ENCODE measurements at regions not wholly inside any gene's neighbourhood (a gene's known extent, or its start where the extent isn't known, plus 50 kb on each side); places are given as distances from the start of the nearest gene placed in this dataset.

- CTCF ChIA-PET, result no interaction called here
- POLR2A ChIA-PET, result no interaction called here
- no peaks in the 10 kb centered on the region for H3K4me1 ChIP-seq
Observed at GRCh38 chr4:33104273-33104672, 2384.1 kb downstream of the PCDH7 start.

GRCh38 chr4:33107814-33108213 lies 2387.6 kb downstream of the PCDH7 start:
- H3K27ac ChIP-seq, result no peak overlapping the region
- ATAC-seq (no peak), DNase-seq (ENCODE audit: low read depth in 1 of 2, low spot score in 1 of 2) (no peak), FAIRE-seq (no peak)
- CTCF ChIA-PET, result no interaction called here
- POLR2A ChIA-PET, result no interaction called here
- 28% methylated on average over 2 of the region's 2 CpGs for WGBS (ENCODE audit: missing lambda C conversion rate)
- no peak for TF ChIP-seq USF2 (IDR thresholded peaks at IDR 0.05)
- TF ChIP-seq NR3C1 (IDR thresholded peaks at IDR 0.05), result no peak
- no peak for TF ChIP-seq KDM5A (IDR thresholded peaks at IDR 0.05)
- TF ChIP-seq RCOR1 (IDR thresholded peaks at IDR 0.05; ENCODE audit: low read depth, low read length), result no peak
- no peak for TF ChIP-seq MAZ (IDR thresholded peaks at IDR 0.05; ENCODE audit: borderline replicate concordance, low read depth, low read length)
- TF ChIP-seq CEBPB (IDR thresholded peaks at IDR 0.05), result no peak
- TF ChIP-seq HOXB5 (CRISPR knock-in tag; IDR thresholded peaks at IDR 0.05), result no peak
- no peak for TF ChIP-seq FOSL2 (IDR thresholded peaks at IDR 0.05)
- TF ChIP-seq FOSL2 (CRISPR knock-in tag; IDR thresholded peaks at IDR 0.05), result no peak
- TF ChIP-seq HDAC2 (IDR thresholded peaks at IDR 0.05), result no peak
- no peak for TF ChIP-seq HEYL (CRISPR knock-in tag; IDR thresholded peaks at IDR 0.05)
- TF ChIP-seq FOXS1 (CRISPR knock-in tag; IDR thresholded peaks at IDR 0.05), result no peak
- no peak for TF ChIP-seq HOXB13 (CRISPR knock-in tag; IDR thresholded peaks at IDR 0.05; ENCODE audit: low read depth)
- TF ChIP-seq BCL3 (IDR thresholded peaks at IDR 0.05), result no peak
- TF ChIP-seq E2F6 (IDR thresholded peaks at IDR 0.05; ENCODE audit: borderline replicate concordance, low read depth), result no peak
- no peak for TF ChIP-seq MYC (IDR thresholded peaks at IDR 0.05; ENCODE audit: borderline replicate concordance, low read length)
- no peaks in the 10 kb centered on the region for H3K4me1 ChIP-seq
- no peak overlapping the region for H3K4me3 ChIP-seq
- no peaks in the 10 kb centered on the region for H3K9me3 ChIP-seq
- no peak overlapping the region for H3K4me2 ChIP-seq

More at GRCh38 chr4:33104273-33104672, 2384.1 kb downstream of the PCDH7 start:
- ATAC-seq, result no peak
- no peak overlapping the region for H3K4me3 ChIP-seq
- TF ChIP-seq POLR2A (IDR thresholded peaks at IDR 0.05; ENCODE audit: low read length), result no peak
- TF ChIP-seq PBX3 (IDR thresholded peaks at IDR 0.05), result no peak
- no peak for TF ChIP-seq CHD2 (IDR thresholded peaks at IDR 0.05; ENCODE audit: low read length, partially characterized antibody)
- no peak for TF ChIP-seq HDAC2 (IDR thresholded peaks at IDR 0.05)
- TF ChIP-seq HOXB13 (CRISPR knock-in tag; IDR thresholded peaks at IDR 0.05; ENCODE audit: low read depth), result no peak
- no peak overlapping the region for H3K4me2 ChIP-seq
- H3K27ac ChIP-seq, result no peak overlapping the region
- no peaks in the 10 kb centered on the region for H3K9me3 ChIP-seq
- no peak for FAIRE-seq
- WGBS (ENCODE audit: missing lambda C conversion rate), result 13% methylated on average over 3 of the region's 3 CpGs
- no peak for DNase-seq (ENCODE audit: low read depth in 1 of 2, low spot score in 1 of 2)

GRCh38 chr4:33111117-33111516 lies 2390.9 kb downstream of the PCDH7 start:
- H3K4me1 ChIP-seq, result no peaks in the 10 kb centered on the region
- no peak for FAIRE-seq
- TF ChIP-seq TP53 (CRISPR knock-in tag; IDR thresholded peaks at IDR 0.05) (no peak), RCOR1 (IDR thresholded peaks at IDR 0.05; ENCODE audit: low read depth, low read length) (no peak), BCL3 (IDR thresholded peaks at IDR 0.05) (no peak), CBX2 (IDR thresholded peaks at IDR 0.05; ENCODE audit: borderline replicate concordance, low read depth) (no peak), HES2 (IDR thresholded peaks at IDR 0.05) (no peak), ZSCAN20 (CRISPR knock-in tag; IDR thresholded peaks at IDR 0.05) (no peak), MAFK (IDR thresholded peaks at IDR 0.05; ENCODE audit: partially characterized antibody) (no peak), ESRRA (IDR thresholded peaks at IDR 0.05; ENCODE audit: borderline replicate concordance, low read length) (no peak), MAZ (IDR thresholded peaks at IDR 0.05; ENCODE audit: borderline replicate concordance, low read depth, low read length) (no peak), USF2 (IDR thresholded peaks at IDR 0.05) (no peak), TFCP2L1 (CRISPR knock-in tag; IDR thresholded peaks at IDR 0.05) (no peak), JUN (IDR thresholded peaks at IDR 0.05) (no peak), CTCF (IDR thresholded peaks at IDR 0.05) (no peak)
- DNase-seq (ENCODE audit: low read depth in 1 of 2, low spot score in 1 of 2), result no peak
- ChIA-PET POLR2A (no interaction called here), CTCF (no interaction called here)
- 39% methylated on average over 1 of the region's 1 CpG for WGBS (ENCODE audit: missing lambda C conversion rate)
- ATAC-seq, result no peak
- H3K4me3 ChIP-seq, result no peak overlapping the region
- H3K4me2 ChIP-seq, result no peak overlapping the region
- H3K9me3 ChIP-seq, result no peaks in the 10 kb centered on the region
- H3K27ac ChIP-seq, result no peak overlapping the region
